SHP77 (cell line): ENCODE measurements at regions not wholly inside any gene's neighbourhood (a gene's known extent, or its start where the extent isn't known, plus 50 kb on each side); places are given as distances from the start of the nearest gene placed in this dataset.
A peak's percentile ranks its signal among the peaks of the same experiment; 100 is the strongest.
"Not testable (repeated sequence)": the region's sequence is repeated elsewhere in the genome, so short reads cannot be mapped to it uniquely, and the experiment has no call there.

ENCODE experiments used
- DNase-seq, 2 experiments: peaks; one replicate each; lab custom pipeline; 2025; lab: John Stamatoyannopoulos, UW

DNA sequence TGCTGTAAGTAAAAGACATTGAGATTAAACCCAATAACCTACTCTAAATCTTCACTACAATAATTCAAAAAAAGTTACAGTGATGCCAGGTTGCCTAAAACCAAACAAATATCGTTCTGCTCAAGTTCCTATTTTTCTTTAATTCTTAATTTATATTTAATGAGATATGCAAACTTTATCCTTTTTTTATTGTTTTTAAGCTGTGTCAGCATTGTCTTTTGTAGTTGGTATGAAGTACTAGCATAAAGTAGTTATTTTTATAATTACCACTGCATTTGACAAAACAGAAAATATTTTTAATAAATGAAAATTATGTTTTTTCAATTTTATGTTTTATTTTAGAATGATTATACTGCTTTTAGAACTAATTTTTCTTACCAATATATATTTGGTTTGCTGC lies 1431.1 kb upstream of the PCDH7 start:
- DNase-seq, result no peak

DNA sequence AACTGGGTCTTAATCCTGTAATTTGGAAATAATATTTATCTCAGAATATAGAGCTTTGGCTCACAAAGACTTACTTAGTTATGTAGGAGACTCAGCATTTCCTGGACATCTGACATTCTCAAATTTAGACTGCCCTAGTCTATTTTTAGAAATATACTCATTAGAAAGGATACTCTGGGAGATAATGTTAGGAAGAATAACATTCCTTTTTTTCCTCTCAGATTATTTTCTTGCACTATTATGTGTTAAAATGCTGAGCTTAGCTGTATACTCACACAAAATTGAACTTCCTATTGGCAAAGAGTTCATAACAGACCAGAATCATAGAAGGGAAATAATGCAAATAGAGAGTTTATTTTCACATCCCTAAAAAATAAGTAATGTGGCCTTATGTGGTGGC lies 1424.9 kb upstream of the PCDH7 start:
- DNase-seq, result no peak

DNA sequence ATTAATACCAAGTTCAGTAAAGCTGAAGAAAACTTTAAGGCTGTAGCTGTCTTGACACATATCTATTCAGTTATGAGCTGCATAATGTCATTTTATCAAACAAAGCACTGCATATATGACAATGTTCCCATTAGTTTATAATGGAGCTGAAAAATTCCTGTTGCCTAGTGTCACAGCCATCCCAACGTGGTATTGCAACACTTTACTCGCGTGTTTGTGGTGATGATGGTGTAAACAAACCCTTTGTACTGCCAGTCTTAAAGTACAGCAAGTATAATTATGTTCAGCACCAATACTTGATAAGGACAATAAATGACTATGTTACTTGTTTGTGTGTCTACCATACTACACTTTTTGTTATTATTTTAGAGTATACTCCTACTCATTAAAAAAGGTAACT lies 1415.6 kb upstream of the PCDH7 start:
- DNase-seq, result no peak

DNA sequence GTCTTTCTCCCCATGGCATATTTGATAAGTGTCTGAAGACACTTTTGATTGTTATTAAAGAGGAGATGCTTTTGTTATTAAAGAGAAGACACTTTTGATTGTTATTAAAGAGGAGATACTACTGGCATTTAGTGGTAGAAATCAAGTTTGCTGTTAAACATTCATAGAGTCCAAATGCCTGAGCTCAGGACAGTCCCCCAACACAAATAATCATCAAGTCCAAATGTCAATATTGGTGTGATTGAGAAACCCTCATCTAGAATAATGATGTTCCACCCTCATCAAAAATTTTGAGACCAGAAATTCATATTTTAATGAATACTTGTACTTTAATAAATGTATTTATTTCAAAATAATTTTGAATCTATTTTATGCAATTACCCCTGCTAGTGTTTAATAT lies 1412.9 kb upstream of the PCDH7 start:
- DNase-seq, result no peak

DNA sequence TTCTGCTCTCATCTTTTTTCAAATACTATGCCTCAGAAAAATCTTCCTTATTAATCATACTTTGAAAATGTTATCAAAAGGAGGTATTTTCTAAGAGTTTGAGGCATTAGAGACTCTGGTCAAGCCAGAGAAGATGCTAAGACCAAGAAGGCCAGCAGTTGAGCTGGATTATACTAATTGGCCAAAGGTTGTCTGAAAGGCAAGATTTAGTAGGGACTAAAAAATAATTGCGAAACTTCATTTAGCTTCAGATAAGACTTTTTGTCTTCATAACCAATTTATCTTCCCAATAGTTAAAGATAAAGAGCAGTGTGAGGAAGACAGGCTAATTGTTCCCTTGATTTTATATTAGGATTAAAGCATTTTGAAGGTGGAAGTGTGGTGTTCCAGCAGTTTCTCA lies 1412.4 kb upstream of the PCDH7 start:
- no peak for DNase-seq

DNA sequence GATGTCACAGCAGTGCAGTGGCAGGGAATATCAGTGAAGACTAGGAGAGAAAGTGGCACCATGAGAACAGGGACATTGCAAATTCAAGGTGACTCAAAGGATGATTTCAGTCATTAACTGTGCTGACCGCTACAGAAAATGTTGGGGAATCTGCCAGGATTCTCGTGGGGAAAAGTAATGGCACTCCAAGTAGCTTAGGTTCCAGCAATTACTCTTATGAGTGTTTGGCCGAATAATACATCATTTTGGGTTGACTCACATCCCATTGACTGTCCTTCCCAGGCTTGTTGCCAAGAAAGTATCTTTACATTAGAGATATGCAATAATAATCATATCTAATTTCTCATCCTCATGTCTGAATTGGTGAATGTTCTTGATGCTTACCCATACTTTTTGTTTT lies 1411.1 kb upstream of the PCDH7 start:
- no peak for DNase-seq

DNA sequence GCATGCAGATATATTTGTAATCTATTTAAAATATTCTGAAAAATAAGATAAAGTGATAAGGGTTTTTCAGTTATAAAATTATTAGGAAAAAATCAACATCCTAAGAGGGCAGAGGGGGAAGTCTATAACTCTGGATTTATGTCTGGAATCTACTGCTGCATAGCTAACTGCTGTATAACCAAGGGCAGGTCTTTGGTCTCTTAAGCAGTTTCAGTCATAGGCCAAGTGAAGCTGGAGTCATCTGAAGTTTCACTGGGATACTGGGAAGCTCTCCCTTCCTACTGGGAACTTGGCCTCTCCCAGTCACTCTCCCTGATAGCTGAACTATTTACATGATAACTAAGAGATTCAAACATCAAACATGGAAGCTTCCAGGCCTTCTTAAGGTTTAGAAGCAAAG lies 1409.9 kb upstream of the PCDH7 start:
- DNase-seq, result no peak

DNA sequence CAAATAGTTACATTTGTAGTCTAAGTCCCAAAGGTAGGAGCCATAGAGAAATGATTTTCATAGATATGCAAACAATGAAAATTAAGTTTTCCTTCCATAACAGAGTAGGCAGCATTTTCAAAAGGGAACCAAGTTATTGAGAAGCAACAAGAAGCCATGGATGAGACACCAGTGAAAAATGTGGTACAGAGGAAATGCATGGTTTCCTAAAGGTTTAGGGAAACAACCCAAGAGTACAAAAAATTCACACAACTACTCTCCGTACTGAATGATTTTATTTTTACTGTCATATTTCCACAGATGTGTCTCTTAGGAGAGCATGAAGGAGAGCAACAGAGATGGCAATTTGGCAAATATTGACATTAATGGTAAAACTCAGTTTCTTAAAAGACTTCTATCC lies 1408.9 kb upstream of the PCDH7 start:
- no peak for DNase-seq

DNA sequence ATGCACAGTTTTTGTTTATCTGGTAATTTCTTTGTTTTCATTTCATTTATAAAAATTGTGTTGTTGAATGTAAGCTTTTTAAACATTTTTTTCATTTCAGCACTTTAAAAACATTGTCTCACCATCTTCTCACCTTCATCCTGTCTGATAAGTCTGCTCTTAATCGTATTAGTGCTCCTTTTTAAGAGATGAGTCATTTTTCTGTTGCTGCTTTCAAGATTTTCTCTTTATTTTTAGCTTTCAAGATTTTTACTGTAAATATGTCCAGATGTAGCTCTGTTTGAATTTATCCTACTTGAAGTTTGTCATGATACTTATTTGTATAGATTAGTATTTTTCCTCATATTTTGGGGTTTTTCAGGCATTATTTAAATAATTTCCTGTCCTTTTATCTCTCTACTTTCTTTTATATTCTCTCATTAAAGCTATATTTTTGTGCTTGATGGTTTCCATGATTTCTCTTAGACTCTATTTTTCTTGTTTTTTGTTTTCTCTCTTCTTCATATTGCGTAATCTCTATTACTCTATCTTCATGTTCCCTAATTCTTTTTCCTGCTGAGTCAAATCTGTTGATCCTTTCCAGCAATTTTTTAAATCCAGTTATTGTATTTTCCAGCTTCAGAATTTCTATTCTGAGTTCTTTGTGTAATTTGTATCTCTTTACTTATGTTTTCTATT lies 1400.4 kb upstream of the PCDH7 start:
- DNase-seq, result no peak

DNA sequence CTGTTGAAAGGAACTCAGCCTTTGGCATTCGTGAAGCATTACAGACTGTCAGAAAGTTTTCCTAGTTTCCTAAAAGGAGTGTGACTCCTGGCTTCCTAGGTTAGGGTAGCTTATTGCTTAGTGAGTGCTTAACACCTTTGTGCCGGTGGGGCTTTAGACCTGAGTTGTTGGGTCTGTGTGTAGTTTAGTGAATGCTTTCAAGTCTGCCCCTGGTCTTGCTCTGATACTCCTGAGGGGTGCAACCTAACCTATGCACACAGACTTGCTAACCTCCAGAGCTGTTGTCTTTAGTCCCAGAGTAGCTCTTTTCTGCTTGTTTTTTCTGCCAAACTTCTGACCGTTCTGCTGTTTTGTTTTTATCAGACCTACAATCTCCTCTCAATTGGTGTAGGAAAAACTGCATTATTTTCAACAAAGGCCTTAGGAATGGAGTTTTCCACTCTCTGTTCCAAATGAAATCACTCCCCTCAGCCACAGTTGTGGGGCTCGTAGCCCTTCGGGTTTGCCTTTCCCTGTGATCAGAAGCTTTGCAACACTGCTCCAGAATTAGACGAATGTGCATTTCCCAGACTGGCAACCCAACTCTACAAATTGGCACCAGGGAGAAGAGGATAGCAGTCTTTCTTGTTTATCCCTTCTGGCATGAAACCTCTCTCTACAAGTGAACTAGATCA lies 1399.1 kb upstream of the PCDH7 start:
- no peak for DNase-seq

DNA sequence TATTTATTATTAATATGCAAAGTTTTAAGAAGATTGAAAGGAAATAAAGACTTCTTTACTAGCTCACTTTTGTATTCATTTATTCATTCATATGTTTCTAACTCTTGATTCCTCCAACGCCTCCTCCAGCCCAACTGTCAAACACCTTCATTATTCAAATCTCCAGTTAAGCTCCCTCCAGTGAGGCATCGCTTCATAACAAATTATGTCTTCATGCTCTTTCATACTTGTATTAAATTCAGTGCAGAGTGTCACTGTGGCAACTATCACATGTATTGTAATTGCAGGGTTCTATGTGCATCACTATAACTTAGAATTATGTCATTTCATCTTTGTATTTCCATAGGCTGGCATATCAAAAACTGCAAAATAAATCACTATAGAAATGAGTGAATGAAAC lies 1394.2 kb upstream of the PCDH7 start:
- DNase-seq, result no peak

DNA sequence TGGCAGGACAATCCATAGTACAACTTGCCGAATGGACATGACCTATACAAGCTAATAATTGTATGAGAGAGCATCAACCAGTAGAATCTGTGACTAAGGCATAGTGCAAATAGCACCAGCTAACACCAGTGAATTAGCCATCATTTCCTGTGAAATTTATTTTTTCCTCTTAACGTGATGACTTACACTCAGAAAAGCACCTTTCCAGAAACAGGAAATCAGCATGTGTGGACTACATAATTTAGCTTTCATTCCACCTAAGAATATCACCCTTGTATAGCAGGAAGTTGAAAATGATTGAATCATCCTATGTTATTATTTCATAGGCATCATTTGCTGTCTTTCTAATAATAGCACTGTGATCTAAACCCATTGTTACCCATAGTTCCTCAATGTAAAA lies 1393.4 kb upstream of the PCDH7 start:
- no peak for DNase-seq

DNA sequence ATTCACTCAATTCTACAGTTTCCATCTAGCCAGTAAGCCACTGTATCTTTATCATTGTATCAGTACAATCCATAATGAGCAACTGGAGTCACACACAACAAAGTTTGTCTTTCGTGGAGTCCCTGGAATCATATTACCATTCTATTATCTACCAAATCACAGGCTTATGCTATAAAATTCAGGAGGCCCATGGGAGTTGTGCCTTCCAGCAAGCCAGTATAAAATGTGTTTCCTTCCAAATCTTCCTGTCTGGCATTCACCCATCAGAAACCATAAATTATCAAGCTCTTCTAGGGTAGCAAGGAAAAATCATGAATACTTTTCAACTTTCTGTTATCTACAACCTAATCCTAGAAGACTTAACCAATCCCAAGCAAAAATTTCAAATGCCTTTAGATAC lies 1383.3 kb upstream of the PCDH7 start:
- DNase-seq, result no peak

DNA sequence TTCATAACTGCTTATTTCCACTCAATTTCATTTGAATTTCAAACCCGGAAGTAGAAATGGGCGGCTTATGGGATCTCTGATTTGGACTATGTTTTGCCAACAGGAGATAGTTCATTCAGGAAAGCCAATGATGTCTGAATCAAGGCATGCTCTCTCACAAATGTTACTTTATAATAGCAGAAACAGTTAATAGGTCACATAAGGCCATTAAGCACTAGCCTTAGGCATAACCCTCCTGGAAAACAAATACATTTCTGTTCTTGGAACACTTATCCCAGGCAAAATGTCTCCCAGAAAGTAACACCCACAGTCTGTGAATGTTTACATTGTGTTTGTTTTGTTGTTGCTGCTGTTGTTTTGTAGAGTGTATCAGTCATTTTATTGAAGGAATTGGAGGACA lies 1347.2 kb upstream of the PCDH7 start:
- DNase-seq, result no peak

DNA sequence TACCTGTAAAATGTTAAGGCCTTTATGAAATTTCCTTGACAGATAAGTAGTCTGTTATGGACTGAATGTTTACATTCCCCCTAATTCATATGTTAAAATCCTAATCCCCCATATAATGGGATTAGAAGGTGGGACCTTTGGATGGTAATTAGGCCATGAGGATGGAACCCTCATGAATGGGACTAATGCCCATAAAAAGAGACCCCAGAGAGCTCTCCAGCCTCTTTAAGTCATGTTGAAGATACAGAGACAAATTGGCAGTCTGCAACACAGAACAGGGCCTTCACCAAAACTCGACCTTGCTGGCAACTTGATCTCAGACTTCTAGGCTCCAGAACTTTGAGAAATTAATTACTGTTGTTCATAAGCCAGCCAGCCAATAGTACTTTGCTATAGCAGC lies 1344.5 kb upstream of the PCDH7 start:
- no peak for DNase-seq

DNA sequence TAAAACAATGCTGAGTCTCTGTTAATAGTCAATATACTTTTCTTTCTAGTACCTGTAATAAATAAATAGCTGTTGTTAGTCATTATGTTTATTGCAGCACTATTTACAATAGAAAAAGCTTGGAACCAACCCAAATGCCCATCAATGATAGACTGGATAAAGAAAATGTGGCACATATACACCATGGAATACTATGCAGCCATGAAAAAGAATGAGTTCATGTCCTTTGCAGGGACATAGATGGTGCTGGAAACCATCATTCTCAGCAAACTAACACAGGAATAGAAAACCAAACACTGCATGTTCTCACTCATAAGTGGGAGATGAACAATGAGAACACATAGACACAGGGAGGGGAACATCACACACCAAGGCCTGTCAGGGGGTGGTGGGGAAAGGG lies 1341.9 kb upstream of the PCDH7 start:
- not testable (repeated sequence) for DNase-seq

DNA sequence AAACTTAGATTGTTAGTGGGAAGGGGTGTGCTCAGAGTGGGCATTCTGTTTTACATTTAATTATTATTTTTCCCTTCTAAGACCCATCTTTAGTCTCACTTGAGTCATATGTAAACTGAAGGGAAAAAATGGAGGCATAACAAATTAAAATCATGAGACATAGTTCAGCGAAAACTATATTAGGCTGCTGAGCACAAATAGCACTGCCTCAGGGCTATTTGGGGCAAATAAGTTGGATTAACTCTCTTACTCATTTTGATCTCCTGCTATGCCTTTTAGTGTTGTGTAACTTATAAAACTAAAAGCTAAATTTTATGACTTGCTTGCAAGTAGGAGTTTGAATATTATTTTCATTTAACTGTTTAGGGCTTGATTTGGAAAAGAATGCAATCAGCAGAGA lies 1329.2 kb upstream of the PCDH7 start:
- no peak for DNase-seq

DNA sequence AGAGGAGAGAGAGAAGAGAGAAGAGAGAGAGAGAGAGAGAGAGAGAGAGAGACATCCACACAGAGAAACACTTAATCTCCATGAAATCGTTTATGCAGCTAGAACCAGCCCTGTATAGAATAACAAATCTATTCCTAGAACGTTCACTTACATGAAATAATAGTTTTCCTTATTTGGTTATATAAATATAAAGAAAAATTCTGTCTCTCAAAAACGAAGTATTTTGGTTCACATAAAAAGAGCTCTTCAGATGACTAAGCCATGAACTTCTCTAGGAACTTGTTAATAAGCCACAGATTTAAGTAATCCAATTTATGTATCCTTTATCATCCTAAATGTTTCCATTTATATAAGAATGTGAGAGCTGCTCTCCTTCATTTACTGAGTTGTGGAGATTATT lies 1315.1 kb upstream of the PCDH7 start:
- no peak for DNase-seq

DNA sequence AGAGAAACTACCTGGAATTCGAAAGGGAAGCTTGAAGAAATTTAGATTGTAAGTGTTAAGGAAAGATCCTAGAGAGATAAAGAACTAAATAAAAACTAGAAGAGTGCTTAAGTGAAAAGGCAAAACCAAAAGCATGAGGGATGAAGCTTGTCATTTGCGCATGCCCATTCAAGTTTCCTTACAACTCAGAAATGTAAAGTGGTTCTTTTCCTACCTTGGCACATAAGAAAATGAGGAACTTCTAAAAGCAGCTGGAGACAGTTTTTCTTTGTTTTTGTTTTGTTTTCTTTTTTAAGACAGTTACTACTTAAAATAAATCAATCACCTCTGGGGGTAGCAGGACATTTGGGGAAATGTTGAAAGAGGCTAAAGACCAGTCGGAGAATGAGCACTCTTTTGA lies 1304.4 kb upstream of the PCDH7 start:
- no peak for DNase-seq

DNA sequence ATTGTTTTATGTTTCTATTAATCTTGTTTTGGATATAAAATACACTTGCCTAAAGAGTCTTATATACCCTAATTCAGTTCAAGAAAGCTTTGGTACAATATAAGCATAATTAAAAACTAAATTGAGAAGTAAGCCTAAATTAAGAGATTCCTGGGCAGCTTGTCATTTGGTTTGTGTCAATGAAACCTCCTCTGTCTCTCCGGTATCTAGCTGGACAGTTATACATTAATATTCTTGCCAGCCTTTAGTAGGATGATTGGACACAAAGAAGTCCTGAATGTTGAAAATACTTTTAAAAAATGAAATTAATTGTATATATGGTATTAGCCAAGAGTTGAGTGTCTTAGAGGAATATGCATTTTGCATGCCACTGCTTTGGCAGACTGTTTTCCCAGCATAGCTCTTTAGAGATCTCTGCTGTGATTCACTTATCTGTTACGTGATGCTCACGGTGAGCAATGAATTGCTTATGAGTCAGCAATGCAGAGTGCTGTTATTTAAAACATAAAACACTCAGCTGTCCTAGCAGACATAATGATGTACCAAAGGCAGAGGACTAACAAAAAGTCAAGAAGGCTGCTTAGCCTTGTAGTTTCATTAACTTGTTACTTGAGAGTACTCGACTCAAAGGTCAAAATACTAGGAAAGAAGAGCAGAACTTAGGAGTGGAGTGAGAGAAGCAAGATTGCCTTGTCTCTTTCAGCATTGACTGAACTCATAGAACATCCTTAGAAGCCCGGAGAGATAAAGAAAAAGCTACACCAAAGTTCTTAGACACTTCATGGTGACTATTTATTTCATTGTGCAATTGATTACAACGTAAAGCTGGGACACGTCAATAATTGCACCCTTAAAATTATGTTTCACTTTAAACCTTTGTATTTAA lies 1296.1 kb upstream of the PCDH7 start:
- peak; percentile 2 for DNase-seq

DNA sequence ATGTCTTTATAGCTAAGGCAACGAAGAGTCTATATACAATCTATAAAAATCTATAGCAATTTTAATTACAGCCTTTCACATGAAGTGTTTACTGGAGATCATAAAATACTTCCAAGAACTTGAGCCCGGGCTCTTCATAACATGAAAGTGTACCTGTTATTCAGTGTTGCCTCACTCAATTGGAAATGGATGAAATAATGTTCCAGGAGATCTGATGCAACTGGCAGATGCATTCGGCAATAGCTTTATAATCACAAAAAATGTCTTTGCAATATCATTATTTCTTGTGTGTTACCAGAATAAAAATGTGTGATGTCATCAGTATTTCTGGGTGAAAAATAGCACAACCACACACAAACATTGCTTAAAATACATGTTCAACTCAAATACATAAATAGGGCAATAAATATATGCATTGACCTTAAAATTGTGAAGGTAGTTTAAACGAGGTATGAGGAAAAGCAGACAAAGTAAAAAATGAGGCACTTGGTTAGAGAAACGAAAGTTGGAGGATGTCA lies 1266.8 kb upstream of the PCDH7 start:
- no peak for DNase-seq

DNA sequence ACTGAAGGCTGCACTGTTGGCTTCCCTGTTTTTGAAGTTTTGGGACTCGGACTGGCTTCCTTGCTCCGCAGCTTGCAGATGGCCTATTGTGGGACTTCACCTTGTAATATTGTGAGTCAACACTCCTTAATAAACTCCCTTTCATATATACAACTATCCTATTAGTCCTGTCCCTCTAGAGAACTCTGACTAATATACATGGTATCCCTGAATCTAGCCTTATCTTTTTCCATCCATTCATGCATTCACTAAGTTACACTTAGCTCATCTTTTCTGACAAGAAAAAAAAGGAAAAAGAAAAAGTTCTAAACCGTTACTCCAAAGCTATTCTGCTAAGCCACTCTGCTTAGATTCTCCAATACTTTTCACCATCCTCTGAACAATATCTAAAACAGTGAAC lies 1260.2 kb upstream of the PCDH7 start:
- DNase-seq, result no peak
